HepG2 (cell line): ENCODE measurements at regions not wholly inside any gene's neighbourhood (a gene's known extent, or its start where the extent isn't known, plus 50 kb on each side); places are given as distances from the start of the nearest gene placed in this dataset.

Experiments used
- ATAC-seq: fragments of 200-7000 bp; cut with Tn5 transposase; 3 replicates; pipeline ENCODE4 v1.9.1; 2020; ENCODE audit warnings: mild to moderate bottlenecking, moderate library complexity
- BruUV-seq: library from RNA; stranded (reverse); fragments of 400-500 nt; replicated peaks from 2 replicates; lab custom pipeline; 2021; lab: Mats Ljungman, UMichigan
- CTCF ChIA-PET: fragments of 300-600 bp; formaldehyde crosslinking; extraction: SDS; loops from one replicate; lab custom pipeline; 2021; ENCODE audit warnings: low total read pairs, inconsistent platforms, low intra/inter-chr PET ratio; lab: Yijun Ruan, JAX
- POLR2A ChIA-PET: fragments of 350-600 bp; sonication (Branson Sonifier 250); formaldehyde crosslinking; loops from one replicate; lab custom pipeline; 2020; ENCODE audit warnings: antibody characterized with exemption, inconsistent platforms; lab: Yijun Ruan, JAX
- DNase-seq: peaks from one replicate; pipeline ENCODE4 v3.0.0-alpha.2; 2015; ENCODE audit warnings: low spot score
- FAIRE-seq: peaks from 3 replicates; lab custom pipeline; 2011; peaks lifted over from hg19 to GRCh38; lab: Jason Lieb, UNC
- H2AFZ ChIP-seq: one replicate; pipeline ENCODE4 v1.6.1; 2011; ENCODE audit warnings: low read length, inconsistent platforms
- H3K27ac ChIP-seq: fragments of 300-600 bp; 3 replicates; pipeline ENCODE4 v1.8.0; 2011; ENCODE audit warnings: mixed run types, mild to moderate bottlenecking, mixed read lengths, low read length, inconsistent platforms; ENCODE audit not compliant: insufficient read depth; ENCODE audit errors: extremely low read length
- H3K27me3 ChIP-seq, 2 experiments: fragments of 200-600 bp in 1 of 2; 2 replicates in 1 of 2; 3 replicates in 1 of 2; pipeline versions ENCODE4 v1.6.0 to v1.8.0; 2011; ENCODE audit warnings: low read length in 2 of 2, mild to moderate bottlenecking in 2 of 2, moderate library complexity in 2 of 2, inconsistent platforms in 1 of 2; ENCODE audit not compliant: insufficient read depth in 2 of 2, control insufficient read depth in 1 of 2
- H3K36me3 ChIP-seq, 2 experiments: fragments of 200-600 bp in 1 of 2; replicated peaks in 1 of 2; 2 replicates in 1 of 2; 3 replicates in 1 of 2; pipeline versions ENCODE4 v1.5.1 to v1.8.0; 2011; ENCODE audit warnings: low read length in 2 of 2, inconsistent platforms in 1 of 2; ENCODE audit not compliant: insufficient read depth in 2 of 2, control insufficient read depth in 1 of 2
- H3K4me1 ChIP-seq: 2 replicates; pipeline ENCODE4 v1.5.1; 2012; ENCODE audit warnings: low read length, inconsistent platforms; ENCODE audit not compliant: insufficient read depth
- H3K4me2 ChIP-seq: 2 replicates; pipeline ENCODE4 v1.6.0; 2011; ENCODE audit warnings: low read depth, low read length, inconsistent platforms
- H3K4me3 ChIP-seq, 3 experiments: fragments of 200-600 bp in 1 of 3; sonication (generic), shearing (Covaris generic) in 1 of 3; replicated peaks in 1 of 3; 2 replicates each; pipeline ENCODE4 v1.5.1; 2011 to 2016; ENCODE audit warnings: low read length in 3 of 3, inconsistent platforms in 2 of 3, low read depth in 2 of 3, mild to moderate bottlenecking in 2 of 3, control low read depth in 1 of 3, mixed read lengths in 1 of 3; ENCODE audit not compliant: insufficient read depth in 1 of 3
- H3K79me2 ChIP-seq: one replicate; pipeline ENCODE4 v1.6.1; 2011; ENCODE audit warnings: low read length, inconsistent platforms; ENCODE audit not compliant: insufficient read depth
- H3K9ac ChIP-seq: 2 replicates; pipeline ENCODE4 v1.6.0; 2011; ENCODE audit warnings: mild to moderate bottlenecking, low read depth, low read length, inconsistent platforms; ENCODE audit not compliant: insufficient read depth
- H3K9me3 ChIP-seq: 2 replicates; pipeline ENCODE4 v1.5.1; 2012; ENCODE audit warnings: mild to moderate bottlenecking, low read length
- H4K20me1 ChIP-seq: 2 replicates; pipeline ENCODE4 v1.6.0; 2011; ENCODE audit warnings: inconsistent platforms, mild to moderate bottlenecking, low read length, moderate library complexity; ENCODE audit not compliant: insufficient read depth
- ARNT2 ChIP-seq: sonication (generic); formaldehyde crosslinking; IDR thresholded peaks from 2 replicates; pipeline ENCODE4 v1.8.0; 2022; ENCODE audit warnings: mild to moderate bottlenecking, low read depth, missing genetic modification reagents, moderate library complexity
- DNMT3B ChIP-seq: conservative IDR thresholded peaks from 2 replicates; pipeline ENCODE4 v1.6.1; 2016; ENCODE audit warnings: missing biosample characterization, control low read depth
- JUND ChIP-seq: sonication (generic); formaldehyde crosslinking; IDR thresholded peaks from 2 replicates; pipeline ENCODE4 v1.8.0; 2022; ENCODE audit warnings: mild to moderate bottlenecking, missing genetic modification reagents
- MXD4 ChIP-seq: IDR thresholded peaks from 2 replicates; pipeline ENCODE4 v1.6.1; 2016; ENCODE audit warnings: mild to moderate bottlenecking, missing biosample characterization, missing genetic modification reagents
- NBN ChIP-seq: fragments of 450-650 bp; conservative IDR thresholded peaks from 2 replicates; pipeline ENCODE4 v1.6.1; 2017
- NR2C2 ChIP-seq: sonication (generic); formaldehyde crosslinking; IDR thresholded peaks from 2 replicates; pipeline ENCODE4 v1.4.0; 2020; ENCODE audit warnings: missing genetic modification reagents, mild to moderate bottlenecking, moderate library complexity, borderline replicate concordance
- PHF5A ChIP-seq: IDR thresholded peaks from one replicate; pipeline ENCODE4 v1.6.1; 2018; ENCODE audit warnings: low read depth, missing genetic modification reagents; ENCODE audit not compliant: unreplicated experiment
- REL ChIP-seq: sonication (generic); formaldehyde crosslinking; conservative IDR thresholded peaks from 2 replicates; pipeline ENCODE4 v1.8.0; 2022; ENCODE audit warnings: mild to moderate bottlenecking, missing genetic modification reagents, moderate library complexity
- SALL1 ChIP-seq: sonication (generic); formaldehyde crosslinking; IDR thresholded peaks from 2 replicates; pipeline ENCODE4 v1.8.0; 2022; ENCODE audit warnings: mild to moderate bottlenecking, missing genetic modification reagents
- SKI ChIP-seq: fragments of 450-650 bp; IDR thresholded peaks from one replicate; pipeline ENCODE4 v1.6.1; 2018; ENCODE audit warnings: mild to moderate bottlenecking; ENCODE audit not compliant: partially characterized antibody
- ZFAT ChIP-seq: sonication (generic); formaldehyde crosslinking; conservative IDR thresholded peaks from 2 replicates; pipeline ENCODE4 v1.8.1; 2023; ENCODE audit warnings: missing genetic modification reagents, inconsistent platforms
- ZNF24 ChIP-seq: fragments of 450-650 bp; IDR thresholded peaks from 2 replicates; pipeline ENCODE4 v1.6.1; 2017; ENCODE audit warnings: antibody characterized with exemption, mild to moderate bottlenecking
- ZNF547 ChIP-seq: sonication (generic); formaldehyde crosslinking; IDR thresholded peaks from 2 replicates; pipeline ENCODE4 v1.5.1; 2020; ENCODE audit warnings: mild to moderate bottlenecking, missing genetic modification reagents
- ZNF558 ChIP-seq: sonication (generic); formaldehyde crosslinking; IDR thresholded peaks from 2 replicates; pipeline ENCODE4 v1.9.0; 2022; ENCODE audit warnings: mild to moderate bottlenecking, missing genetic modification reagents, borderline replicate concordance
- ZNF563 ChIP-seq: sonication (generic); formaldehyde crosslinking; IDR thresholded peaks from 2 replicates; pipeline ENCODE4 v1.8.0; 2022; ENCODE audit warnings: mild to moderate bottlenecking, moderate library complexity, missing genetic modification reagents
- ZNF777 ChIP-seq: sonication (generic); formaldehyde crosslinking; IDR thresholded peaks from 2 replicates; pipeline ENCODE4 v1.4.0; 2020; ENCODE audit warnings: missing genetic modification reagents
- WGBS: methylation state at CpG from one replicate; pipeline ENCODE4 v1.1.6; 2017; ENCODE audit warnings: low lambda C conversion rate; 5-methylcytosine and 5-hydroxymethylcytosine counted together
- in situ Hi-C: cut with HindIII; loops from 2 replicates; pipeline ENCODE4 v1.10.0; 2017; ENCODE audit warnings: low pct_unique_long_range_greater_than_20kb; ENCODE audit not compliant: extremely low pct_ligation_motif_present
- intact Hi-C: fragments of 100-400 bp; cut with micrococcal nuclease; formaldehyde crosslinking; loops from one replicate; pipeline ENCODE4 v1.10.0; 2022; ENCODE audit not compliant: unreplicated experiment
- TF ChIP-seq, protein P1 (sequence below): sonication (generic); formaldehyde crosslinking; IDR thresholded peaks from 2 replicates; pipeline ENCODE4 v1.5.1; 2020; ENCODE audit warnings: mild to moderate bottlenecking, missing genetic modification reagents, moderate library complexity
- TF ChIP-seq, protein P2 (sequence below): sonication (generic); formaldehyde crosslinking; IDR thresholded peaks from 2 replicates; pipeline ENCODE4 v1.4.0; 2020; ENCODE audit warnings: low read depth, missing genetic modification reagents

DNA sequence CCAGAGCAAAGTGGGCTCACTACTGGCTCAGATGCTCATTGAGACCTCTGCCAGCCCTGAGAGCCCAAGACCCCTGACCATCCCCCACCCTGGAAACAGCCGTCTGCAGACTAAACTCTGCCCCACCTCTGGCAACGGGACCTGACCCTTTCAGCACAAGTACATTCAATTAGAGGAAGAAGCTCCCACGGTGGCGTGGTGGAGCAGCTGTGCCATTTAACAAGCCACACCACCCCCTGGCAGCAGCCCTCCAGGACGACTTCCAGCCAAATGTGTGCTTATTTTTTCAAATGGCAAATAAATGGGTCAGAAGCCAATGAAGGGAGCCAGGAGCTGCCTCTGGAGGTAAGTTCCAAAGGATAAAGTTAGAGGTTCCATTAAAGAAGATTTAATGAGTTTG is 226.7 kb downstream of the NPHP4 start (continued):
- TF ChIP-seq, protein P1, sequence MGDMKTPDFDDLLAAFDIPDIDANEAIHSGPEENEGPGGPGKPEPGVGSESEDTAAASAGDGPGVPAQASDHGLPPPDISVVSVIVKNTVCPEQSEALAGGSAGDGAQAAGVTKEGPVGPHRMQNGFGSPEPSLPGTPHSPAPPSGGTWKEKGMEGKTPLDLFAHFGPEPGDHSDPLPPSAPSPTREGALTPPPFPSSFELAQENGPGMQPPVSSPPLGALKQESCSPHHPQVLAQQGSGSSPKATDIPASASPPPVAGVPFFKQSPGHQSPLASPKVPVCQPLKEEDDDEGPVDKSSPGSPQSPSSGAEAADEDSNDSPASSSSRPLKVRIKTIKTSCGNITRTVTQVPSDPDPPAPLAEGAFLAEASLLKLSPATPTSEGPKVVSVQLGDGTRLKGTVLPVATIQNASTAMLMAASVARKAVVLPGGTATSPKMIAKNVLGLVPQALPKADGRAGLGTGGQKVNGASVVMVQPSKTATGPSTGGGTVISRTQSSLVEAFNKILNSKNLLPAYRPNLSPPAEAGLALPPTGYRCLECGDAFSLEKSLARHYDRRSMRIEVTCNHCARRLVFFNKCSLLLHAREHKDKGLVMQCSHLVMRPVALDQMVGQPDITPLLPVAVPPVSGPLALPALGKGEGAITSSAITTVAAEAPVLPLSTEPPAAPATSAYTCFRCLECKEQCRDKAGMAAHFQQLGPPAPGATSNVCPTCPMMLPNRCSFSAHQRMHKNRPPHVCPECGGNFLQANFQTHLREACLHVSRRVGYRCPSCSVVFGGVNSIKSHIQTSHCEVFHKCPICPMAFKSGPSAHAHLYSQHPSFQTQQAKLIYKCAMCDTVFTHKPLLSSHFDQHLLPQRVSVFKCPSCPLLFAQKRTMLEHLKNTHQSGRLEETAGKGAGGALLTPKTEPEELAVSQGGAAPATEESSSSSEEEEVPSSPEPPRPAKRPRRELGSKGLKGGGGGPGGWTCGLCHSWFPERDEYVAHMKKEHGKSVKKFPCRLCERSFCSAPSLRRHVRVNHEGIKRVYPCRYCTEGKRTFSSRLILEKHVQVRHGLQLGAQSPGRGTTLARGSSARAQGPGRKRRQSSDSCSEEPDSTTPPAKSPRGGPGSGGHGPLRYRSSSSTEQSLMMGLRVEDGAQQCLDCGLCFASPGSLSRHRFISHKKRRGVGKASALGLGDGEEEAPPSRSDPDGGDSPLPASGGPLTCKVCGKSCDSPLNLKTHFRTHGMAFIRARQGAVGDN (CRISPR knock-in tag): no peak
- no peak for TF ChIP-seq ZNF563 (CRISPR knock-in tag)
- TF ChIP-seq ARNT2 (CRISPR knock-in tag): no peak
- TF ChIP-seq SALL1 (CRISPR knock-in tag): no peak
- no peak for TF ChIP-seq ZFAT (CRISPR knock-in tag)
- no peak for TF ChIP-seq ZNF24
- TF ChIP-seq ZNF558 (CRISPR knock-in tag): no peak
- TF ChIP-seq SKI: no peak
- TF ChIP-seq DNMT3B (CRISPR knock-in tag): no peak
- TF ChIP-seq, all 625 proteins: peak for 0

DNA sequence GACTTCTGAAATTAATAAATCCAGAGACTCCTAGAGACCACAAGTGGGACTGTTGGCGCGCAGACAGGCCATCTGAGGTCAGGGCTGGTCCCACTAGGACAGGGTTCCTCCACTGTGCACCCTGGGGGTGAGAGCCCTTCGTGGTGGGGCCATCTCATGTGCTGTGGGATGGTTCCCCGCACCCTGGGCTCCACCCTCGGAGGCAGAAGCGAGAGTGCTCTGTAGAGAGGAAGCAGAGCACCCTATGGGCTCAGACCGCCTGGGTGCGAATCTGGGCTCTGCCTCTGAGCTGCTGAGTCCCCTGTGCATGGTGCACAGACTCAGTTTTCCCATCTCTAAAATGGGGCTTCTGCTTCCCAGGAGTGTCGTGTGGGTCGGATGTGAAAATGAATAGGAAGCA is 227.3 kb downstream of the NPHP4 start:
- POLR2A ChIA-PET: no interaction called here
- FAIRE-seq (no peak), DNase-seq (no peak), ATAC-seq (no peak)
- TF ChIP-seq ZNF777 (CRISPR knock-in tag) (no peak), NBN (no peak), ZNF547 (no peak), MXD4 (CRISPR knock-in tag) (no peak), PHF5A (CRISPR knock-in tag) (no peak), REL (CRISPR knock-in tag) (no peak), JUND (CRISPR knock-in tag) (no peak), NR2C2 (CRISPR knock-in tag) (no peak)
- TF ChIP-seq, protein P2, sequence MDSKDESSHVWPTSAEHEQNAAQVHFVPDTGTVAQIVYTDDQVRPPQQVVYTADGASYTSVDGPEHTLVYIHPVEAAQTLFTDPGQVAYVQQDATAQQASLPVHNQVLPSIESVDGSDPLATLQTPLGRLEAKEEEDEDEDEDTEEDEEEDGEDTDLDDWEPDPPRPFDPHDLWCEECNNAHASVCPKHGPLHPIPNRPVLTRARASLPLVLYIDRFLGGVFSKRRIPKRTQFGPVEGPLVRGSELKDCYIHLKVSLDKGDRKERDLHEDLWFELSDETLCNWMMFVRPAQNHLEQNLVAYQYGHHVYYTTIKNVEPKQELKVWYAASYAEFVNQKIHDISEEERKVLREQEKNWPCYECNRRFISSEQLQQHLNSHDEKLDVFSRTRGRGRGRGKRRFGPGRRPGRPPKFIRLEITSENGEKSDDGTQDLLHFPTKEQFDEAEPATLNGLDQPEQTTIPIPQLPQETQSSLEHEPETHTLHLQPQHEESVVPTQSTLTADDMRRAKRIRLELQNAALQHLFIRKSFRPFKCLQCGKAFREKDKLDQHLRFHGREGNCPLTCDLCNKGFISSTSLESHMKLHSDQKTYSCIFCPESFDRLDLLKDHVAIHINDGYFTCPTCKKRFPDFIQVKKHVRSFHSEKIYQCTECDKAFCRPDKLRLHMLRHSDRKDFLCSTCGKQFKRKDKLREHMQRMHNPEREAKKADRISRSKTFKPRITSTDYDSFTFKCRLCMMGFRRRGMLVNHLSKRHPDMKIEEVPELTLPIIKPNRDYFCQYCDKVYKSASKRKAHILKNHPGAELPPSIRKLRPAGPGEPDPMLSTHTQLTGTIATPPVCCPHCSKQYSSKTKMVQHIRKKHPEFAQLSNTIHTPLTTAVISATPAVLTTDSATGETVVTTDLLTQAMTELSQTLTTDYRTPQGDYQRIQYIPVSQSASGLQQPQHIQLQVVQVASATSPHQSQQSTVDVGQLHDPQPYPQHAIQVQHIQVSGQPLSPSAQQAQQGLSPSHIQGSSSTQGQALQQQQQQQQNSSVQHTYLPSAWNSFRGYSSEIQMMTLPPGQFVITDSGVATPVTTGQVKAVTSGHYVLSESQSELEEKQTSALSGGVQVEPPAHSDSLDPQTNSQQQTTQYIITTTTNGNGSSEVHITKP: no peak
- Histone ChIP-seq H3K4me2 (no peak overlapping the region), H3K4me3 (no peak overlapping the region), H3K36me3 (no peaks in the 10 kb centered on the region), H3K9ac (no peak overlapping the region), H3K4me1 (no peaks in the 10 kb centered on the region), H3K27ac (no peak overlapping the region), H3K9me3 (peaks cover 9% of the 10 kb centered on the region), H2AFZ (no peak overlapping the region), H4K20me1 (0 out of 2 replicates have a peak, but pooled peaks cover 2% of the 10 kb centered on the region), H3K27me3 (peaks cover 4 to 35% of the 10 kb centered on the region in 2 experiments), H3K79me2 (no peaks in the 10 kb centered on the region)
- WGBS: 46% methylated on average over 2 of the region's 10 CpGs
- intact Hi-C loops: no loop called here
- no TSS peak for BruUV-seq
- in situ Hi-C loops: no loop called here
- CTCF ChIA-PET: no interaction called here
